ENCODE measurements at regions not wholly inside any gene's neighbourhood (a gene's known extent, or its start where the extent isn't known, plus 50 kb on each side); places are given as distances from the start of the nearest gene placed in this dataset.

DNA sequence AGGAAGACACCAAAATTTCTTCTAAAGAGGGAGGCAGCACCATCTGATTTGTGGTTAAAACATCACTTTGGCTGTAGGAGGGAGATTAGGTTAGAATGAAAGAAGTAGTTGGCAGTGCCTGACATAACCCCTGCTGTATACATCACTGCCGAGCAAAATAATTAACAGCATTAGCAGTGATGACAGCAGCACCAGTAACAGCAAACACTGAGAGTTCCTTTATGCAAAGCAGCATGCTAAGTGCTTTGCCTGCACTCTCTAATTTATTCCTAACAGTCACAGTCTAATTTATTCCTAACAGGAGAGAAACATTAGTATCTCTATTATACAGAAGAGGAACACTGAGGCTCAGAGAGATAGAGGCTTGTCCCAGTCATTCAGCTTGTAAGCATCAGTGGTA, 1469.7 kb downstream of the AACS start:
- ChIA-PET POLR2A (no interaction called here), CTCF (no interaction called here)
- no peak overlapping the region for H3K4me3 Mint-ChIP-seq
- ATAC-seq (ENCODE audit: low read depth) = no peak
- TF ChIP-seq, protein P1, sequence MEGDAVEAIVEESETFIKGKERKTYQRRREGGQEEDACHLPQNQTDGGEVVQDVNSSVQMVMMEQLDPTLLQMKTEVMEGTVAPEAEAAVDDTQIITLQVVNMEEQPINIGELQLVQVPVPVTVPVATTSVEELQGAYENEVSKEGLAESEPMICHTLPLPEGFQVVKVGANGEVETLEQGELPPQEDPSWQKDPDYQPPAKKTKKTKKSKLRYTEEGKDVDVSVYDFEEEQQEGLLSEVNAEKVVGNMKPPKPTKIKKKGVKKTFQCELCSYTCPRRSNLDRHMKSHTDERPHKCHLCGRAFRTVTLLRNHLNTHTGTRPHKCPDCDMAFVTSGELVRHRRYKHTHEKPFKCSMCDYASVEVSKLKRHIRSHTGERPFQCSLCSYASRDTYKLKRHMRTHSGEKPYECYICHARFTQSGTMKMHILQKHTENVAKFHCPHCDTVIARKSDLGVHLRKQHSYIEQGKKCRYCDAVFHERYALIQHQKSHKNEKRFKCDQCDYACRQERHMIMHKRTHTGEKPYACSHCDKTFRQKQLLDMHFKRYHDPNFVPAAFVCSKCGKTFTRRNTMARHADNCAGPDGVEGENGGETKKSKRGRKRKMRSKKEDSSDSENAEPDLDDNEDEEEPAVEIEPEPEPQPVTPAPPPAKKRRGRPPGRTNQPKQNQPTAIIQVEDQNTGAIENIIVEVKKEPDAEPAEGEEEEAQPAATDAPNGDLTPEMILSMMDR (IDR thresholded peaks at IDR 0.05) = no peak
- no peak for TF ChIP-seq EZH2 (IDR thresholded peaks at IDR 0.05; ENCODE audit: borderline replicate concordance, insufficient read depth, low read depth, low read length, poor library complexity, severe bottlenecking)
- peaks cover 3% of the 10 kb centered on the region for H3K9me3 Mint-ChIP-seq (ENCODE audit: insufficient read depth)
- Histone ChIP-seq H3K79me2 (ENCODE audit: control insufficient read depth, insufficient read depth, low read length) (no peaks in the 10 kb centered on the region), H3K9me3 (ENCODE audit: control extremely low read depth in 1 of 3, control insufficient read depth in 2 of 3, insufficient read depth in 1 of 3, low read length in 2 of 3) (peaks cover 0 to 2% (median 0%) of the 10 kb centered on the region in 3 donors), H3K9ac (ENCODE audit: low read length) (no peak overlapping the region), H3K4me2 (replicated peaks; ENCODE audit: low read depth, low read length, poor library complexity, severe bottlenecking) (no peak overlapping the region), H3K36me3 (replicated peaks in 1 of 2; ENCODE audit: control extremely low read depth in 1 of 2, control insufficient read depth in 1 of 2, extremely low read depth in 1 of 2, insufficient read depth in 2 of 2, low read length in 1 of 2) (no peaks in the 10 kb centered on the region), H2AFZ (ENCODE audit: insufficient read depth, low read depth, low read length, poor library complexity, severe bottlenecking) (no peak overlapping the region), H4K20me1 (ENCODE audit: control insufficient read depth, insufficient read depth, low read length, poor library complexity, severe bottlenecking) (no peaks in the 10 kb centered on the region), H3K4me3 (ENCODE audit: control extremely low read depth in 1 of 5, extremely low read depth in 1 of 5, insufficient read depth in 1 of 5, low read depth in 2 of 5, low read length in 4 of 5) (no peak overlapping the region), H3K27ac (ENCODE audit: low read length in 2 of 2) (no peak overlapping the region), H3K4me1 (ENCODE audit: control insufficient read depth in 2 of 2, insufficient read depth in 2 of 2, low read length in 2 of 2) (no peaks in the 10 kb centered on the region), H3K27me3 (replicated peaks in 1 of 4; ENCODE audit: control extremely low read depth in 1 of 4, control insufficient read depth in 3 of 4, insufficient read depth in 4 of 4, low read length in 3 of 4) (no peaks in the 10 kb centered on the region)
- H3K27me3 Mint-ChIP-seq = no peaks in the 10 kb centered on the region
- no peak overlapping the region for H3K27ac Mint-ChIP-seq
- 86% methylated on average over 1 of the region's 1 CpG for WGBS (ENCODE audit: insufficient coverage)
- no peaks in the 10 kb centered on the region for H3K4me1 Mint-ChIP-seq
- no peak for DNase-seq
- intact Hi-C loops (cut with micrococcal nuclease) = no loop called here

- Histone ChIP-seq H3K9me3 (ENCODE audit: control extremely low read depth in 1 of 3, control insufficient read depth in 2 of 3, insufficient read depth in 1 of 3, low read length in 2 of 3) (peaks cover 0 to 2% (median 0%) of the 10 kb centered on the region in 3 donors), H2AFZ (ENCODE audit: insufficient read depth, low read depth, low read length, poor library complexity, severe bottlenecking) (no peak overlapping the region), H3K4me3 (ENCODE audit: control extremely low read depth in 1 of 5, extremely low read depth in 1 of 5, insufficient read depth in 1 of 5, low read depth in 2 of 5, low read length in 4 of 5) (no peak overlapping the region), H3K36me3 (replicated peaks in 1 of 2; ENCODE audit: control extremely low read depth in 1 of 2, control insufficient read depth in 1 of 2, extremely low read depth in 1 of 2, insufficient read depth in 2 of 2, low read length in 1 of 2) (no peaks in the 10 kb centered on the region), H3K4me1 (ENCODE audit: control insufficient read depth in 2 of 2, insufficient read depth in 2 of 2, low read length in 2 of 2) (no peaks in the 10 kb centered on the region), H3K79me2 (ENCODE audit: control insufficient read depth, insufficient read depth, low read length) (no peaks in the 10 kb centered on the region), H3K27me3 (replicated peaks in 1 of 4; ENCODE audit: control extremely low read depth in 1 of 4, control insufficient read depth in 3 of 4, insufficient read depth in 4 of 4, low read length in 3 of 4) (no peaks in the 10 kb centered on the region), H3K4me2 (replicated peaks; ENCODE audit: low read depth, low read length, poor library complexity, severe bottlenecking) (no peak overlapping the region), H3K27ac (ENCODE audit: low read length in 2 of 2) (no peak overlapping the region), H4K20me1 (ENCODE audit: control insufficient read depth, insufficient read depth, low read length, poor library complexity, severe bottlenecking) (no peaks in the 10 kb centered on the region), H3K9ac (ENCODE audit: low read length) (no peak overlapping the region)
- intact Hi-C loops (cut with micrococcal nuclease) = no loop called here
- no peaks in the 10 kb centered on the region for H3K27me3 Mint-ChIP-seq
- no peaks in the 10 kb centered on the region for H3K4me1 Mint-ChIP-seq
- no peak for DNase-seq
- 94% methylated on average over 3 of the region's 4 CpGs for WGBS (ENCODE audit: insufficient coverage)
- TF ChIP-seq, protein P1 (IDR thresholded peaks at IDR 0.05) = no peak
- no peak for TF ChIP-seq EZH2 (IDR thresholded peaks at IDR 0.05; ENCODE audit: borderline replicate concordance, insufficient read depth, low read depth, low read length, poor library complexity, severe bottlenecking)
- POLR2A ChIA-PET = no interaction called here
- no peak overlapping the region for H3K4me3 Mint-ChIP-seq
- no peak for ATAC-seq (ENCODE audit: low read depth)
- peaks cover 3% of the 10 kb centered on the region for H3K9me3 Mint-ChIP-seq (ENCODE audit: insufficient read depth)
- H3K27ac Mint-ChIP-seq = no peak overlapping the region
- CTCF ChIA-PET = no interaction called here
These were observed 1470.7 kb downstream of the AACS start for GRCh38 chr12:126535971-126536370.

Data from B cell (primary cell).